SK-N-SH (cell line): ENCODE measurements at regions not wholly inside any gene's neighbourhood (a gene's known extent, or its start where the extent isn't known, plus 50 kb on each side); places are given as distances from the start of the nearest gene placed in this dataset.

Experiments
- CTCF ChIA-PET: fragments of 300-600, 350-600 bp; formaldehyde crosslinking; extraction: SDS; loops from one replicate; lab custom pipeline; 2021; lab: Yijun Ruan, JAX
- POLR2A ChIA-PET: fragments of 350-600 bp; sonication (Branson Sonifier 250); formaldehyde crosslinking; extraction: SDS; loops from one replicate; lab custom pipeline; 2020; ENCODE audit warnings: antibody characterized with exemption, inconsistent platforms; lab: Yijun Ruan, JAX
- DNase-seq: peaks from one replicate; pipeline ENCODE4 v3.0.0; 2012
- H2AFZ ChIP-seq: fragments of 200-600 bp; sonication (generic); 2 replicates; pipeline ENCODE4 v1.8.1; 2016; ENCODE audit warnings: antibody characterized with exemption, mild to moderate bottlenecking, low read depth
- H3F3A ChIP-seq: fragments of 200-600 bp; sonication (generic); replicated peaks from 2 replicates; pipeline ENCODE3; 2016; ENCODE audit warnings: antibody characterized with exemption, mild to moderate bottlenecking; ENCODE audit not compliant: insufficient read depth
- H3K27ac ChIP-seq, 2 experiments: fragments of 200-500 bp in 1 of 2; fragments of 200-600 bp in 1 of 2; sonication (Bioruptor generic) in 1 of 2; sonication (generic), shearing (Covaris generic) in 1 of 2; 2 replicates each; pipeline versions ENCODE4 v1.5.1 to v1.6.1; 2014 to 2016; ENCODE audit warnings: low read depth in 2 of 2, inconsistent platforms in 1 of 2, low read length in 1 of 2, mild to moderate bottlenecking in 1 of 2, mixed read lengths in 1 of 2
- H3K27me3 ChIP-seq: fragments of 200-600 bp; sonication (generic), shearing (Covaris generic); 2 replicates; pipeline ENCODE4 v1.6.1; 2016; ENCODE audit warnings: mixed run types; ENCODE audit not compliant: insufficient read depth
- H3K36me3 ChIP-seq, 2 experiments: fragments of 200-500 bp in 1 of 2; fragments of 200-600 bp in 1 of 2; sonication (Bioruptor generic) in 1 of 2; sonication (generic) in 1 of 2; replicated peaks in 1 of 2; 2 replicates each; pipeline versions ENCODE3 to v1.5.1; 2014 to 2016; ENCODE audit warnings: low read length in 1 of 2, mild to moderate bottlenecking in 1 of 2; ENCODE audit not compliant: insufficient read depth in 2 of 2, control insufficient read depth in 1 of 2
- H3K4me1 ChIP-seq, 2 experiments: fragments of 200-500 bp in 1 of 2; fragments of 200-600 bp in 1 of 2; sonication (Bioruptor generic) in 1 of 2; sonication (generic), shearing (Covaris generic) in 1 of 2; 2 replicates each; pipeline versions ENCODE4 v1.5.1 to v1.6.1; 2014 to 2016; ENCODE audit warnings: low read depth in 1 of 2, low read length in 1 of 2, mixed run types in 1 of 2; ENCODE audit not compliant: insufficient read depth in 2 of 2, control insufficient read depth in 1 of 2
- H3K4me2 ChIP-seq: fragments of 200-600 bp; sonication (generic), shearing (Covaris generic); 2 replicates; pipeline ENCODE4 v1.6.1; 2017; ENCODE audit warnings: mixed run types
- H3K4me3 ChIP-seq, 2 experiments: fragments of 200-500 bp in 1 of 2; fragments of 200-600 bp in 1 of 2; sonication (Bioruptor generic) in 1 of 2; sonication (generic), shearing (Covaris generic) in 1 of 2; 2 replicates each; pipeline versions ENCODE4 v1.5.1 to v1.8.1; 2014 to 2016; ENCODE audit warnings: low read depth in 2 of 2, inconsistent platforms in 1 of 2, low read length in 1 of 2, mild to moderate bottlenecking in 1 of 2, mixed read lengths in 1 of 2, moderate library complexity in 1 of 2
- H3K79me2 ChIP-seq: fragments of 200-600 bp; sonication (generic); 2 replicates; pipeline ENCODE4 v1.8.1; 2017; ENCODE audit warnings: mild to moderate bottlenecking; ENCODE audit not compliant: insufficient read depth
- H3K9ac ChIP-seq: fragments of 200-600 bp; sonication (generic); 2 replicates; pipeline ENCODE4 v1.6.1; 2017; ENCODE audit warnings: mixed run types
- H3K9me2 ChIP-seq: fragments of 200-600 bp; sonication (generic); 2 replicates; pipeline ENCODE4 v1.6.1; 2017; ENCODE audit warnings: mixed run types
- H3K9me3 ChIP-seq: fragments of 200-600 bp; sonication (generic); 2 replicates; pipeline ENCODE4 v1.6.1; 2017; ENCODE audit warnings: mixed run types, mild to moderate bottlenecking, moderate library complexity
- H4K20me1 ChIP-seq: fragments of 200-600 bp; sonication (generic); 2 replicates; pipeline ENCODE4 v1.6.1; 2017; ENCODE audit warnings: mild to moderate bottlenecking, mixed run types; ENCODE audit not compliant: insufficient read depth
- EP300 ChIP-seq, 2 experiments: IDR thresholded peaks; 2 replicates each; pipeline versions ENCODE4 v1.4.0 to v1.6.1; 2012; ENCODE audit warnings: borderline replicate concordance in 1 of 2, low read depth in 1 of 2, low read length in 1 of 2
- EZH2phosphoT487 ChIP-seq: fragments of 200-600 bp; sonication (generic); IDR thresholded peaks from 2 replicates; pipeline ENCODE4 v1.6.1; 2017; ENCODE audit warnings: low read depth, mixed run types, mild to moderate bottlenecking, antibody characterized with exemption, moderate library complexity, borderline replicate concordance
- MXI1 ChIP-seq: IDR thresholded peaks from 2 replicates; pipeline ENCODE4 v1.6.1; 2012; ENCODE audit warnings: mild to moderate bottlenecking, low read depth, low read length, improper control_type of control experiment
- NRF1 ChIP-seq: IDR thresholded peaks from 2 replicates; pipeline ENCODE4 v1.6.1; 2012; ENCODE audit warnings: low read depth, mild to moderate bottlenecking, low read length
- POLR2AphosphoS5 ChIP-seq: IDR thresholded peaks from 2 replicates; pipeline ENCODE4 v1.6.1; 2012; ENCODE audit warnings: low read depth, low read length
- RAD21 ChIP-seq: IDR thresholded peaks from 2 replicates; pipeline ENCODE4 v1.6.1; 2012; ENCODE audit warnings: mild to moderate bottlenecking, low read length
- SIN3A ChIP-seq: IDR thresholded peaks from 2 replicates; pipeline ENCODE4 v1.6.1; 2012; ENCODE audit warnings: low read depth, mild to moderate bottlenecking, low read length, moderate library complexity, borderline replicate concordance
- TCF12 ChIP-seq: IDR thresholded peaks from 2 replicates; pipeline ENCODE4 v1.4.0; 2012
- YY1 ChIP-seq: IDR thresholded peaks from 2 replicates; pipeline ENCODE4 v1.4.0; 2012; ENCODE audit warnings: low read depth, mild to moderate bottlenecking
- ZBTB33 ChIP-seq: IDR thresholded peaks from 2 replicates; pipeline ENCODE4 v1.4.0; 2012; ENCODE audit warnings: low read depth, borderline replicate concordance
- WGBS: methylation state at CpG from one replicate; pipeline ENCODE4 v1.1.6; 2017; ENCODE audit warnings: low lambda C conversion rate; 5-methylcytosine and 5-hydroxymethylcytosine counted together
- TF ChIP-seq, protein P1 (sequence below): fragments of 150-350 bp; IDR thresholded peaks from 2 replicates; pipeline ENCODE4 v1.6.1; 2017; ENCODE audit warnings: antibody characterized with exemption, low read length, low read depth, borderline replicate concordance
- TF ChIP-seq, protein P2 (sequence below): IDR thresholded peaks from 2 replicates; pipeline ENCODE4 v1.6.1; 2012; ENCODE audit warnings: mild to moderate bottlenecking, low read depth, low read length, moderate library complexity
- TF ChIP-seq, protein P3 (sequence below): IDR thresholded peaks from 2 replicates; pipeline ENCODE4 v1.4.0; 2012; ENCODE audit warnings: low read depth
- TF ChIP-seq, protein P4 (sequence below): IDR thresholded peaks from 2 replicates; pipeline ENCODE4; 2012

DNA sequence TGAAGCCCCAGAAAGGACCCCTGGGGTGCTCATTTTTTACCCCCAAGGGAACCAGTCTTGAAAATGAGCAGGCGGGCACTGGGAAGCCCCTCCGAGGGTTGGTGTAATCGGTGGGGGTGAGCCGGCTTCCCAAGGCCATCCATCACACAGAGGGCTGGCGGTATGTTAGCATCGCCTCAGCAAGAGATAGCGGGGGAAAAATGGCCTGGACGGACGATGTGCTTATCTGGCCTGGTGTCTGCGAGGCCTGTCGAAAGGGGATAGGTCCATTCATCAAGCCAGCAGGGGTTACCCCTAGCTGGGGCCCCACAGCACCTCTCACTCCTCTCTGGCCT lies 188.9 kb downstream of the IRF8 start (continued):
- no peak for TF ChIP-seq SIN3A
- TF ChIP-seq, protein P1, sequence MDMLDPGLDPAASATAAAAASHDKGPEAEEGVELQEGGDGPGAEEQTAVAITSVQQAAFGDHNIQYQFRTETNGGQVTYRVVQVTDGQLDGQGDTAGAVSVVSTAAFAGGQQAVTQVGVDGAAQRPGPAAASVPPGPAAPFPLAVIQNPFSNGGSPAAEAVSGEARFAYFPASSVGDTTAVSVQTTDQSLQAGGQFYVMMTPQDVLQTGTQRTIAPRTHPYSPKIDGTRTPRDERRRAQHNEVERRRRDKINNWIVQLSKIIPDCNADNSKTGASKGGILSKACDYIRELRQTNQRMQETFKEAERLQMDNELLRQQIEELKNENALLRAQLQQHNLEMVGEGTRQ, result no peak
- no peak for TF ChIP-seq EP300 (IDR thresholded peaks at IDR 0.05; ENCODE audit: borderline replicate concordance in 1 of 2, low read depth in 1 of 2, low read length in 1 of 2)
- no peak for TF ChIP-seq TCF12
- no peak for TF ChIP-seq ZBTB33
- no peak for TF ChIP-seq YY1
- TF ChIP-seq, protein P2, sequence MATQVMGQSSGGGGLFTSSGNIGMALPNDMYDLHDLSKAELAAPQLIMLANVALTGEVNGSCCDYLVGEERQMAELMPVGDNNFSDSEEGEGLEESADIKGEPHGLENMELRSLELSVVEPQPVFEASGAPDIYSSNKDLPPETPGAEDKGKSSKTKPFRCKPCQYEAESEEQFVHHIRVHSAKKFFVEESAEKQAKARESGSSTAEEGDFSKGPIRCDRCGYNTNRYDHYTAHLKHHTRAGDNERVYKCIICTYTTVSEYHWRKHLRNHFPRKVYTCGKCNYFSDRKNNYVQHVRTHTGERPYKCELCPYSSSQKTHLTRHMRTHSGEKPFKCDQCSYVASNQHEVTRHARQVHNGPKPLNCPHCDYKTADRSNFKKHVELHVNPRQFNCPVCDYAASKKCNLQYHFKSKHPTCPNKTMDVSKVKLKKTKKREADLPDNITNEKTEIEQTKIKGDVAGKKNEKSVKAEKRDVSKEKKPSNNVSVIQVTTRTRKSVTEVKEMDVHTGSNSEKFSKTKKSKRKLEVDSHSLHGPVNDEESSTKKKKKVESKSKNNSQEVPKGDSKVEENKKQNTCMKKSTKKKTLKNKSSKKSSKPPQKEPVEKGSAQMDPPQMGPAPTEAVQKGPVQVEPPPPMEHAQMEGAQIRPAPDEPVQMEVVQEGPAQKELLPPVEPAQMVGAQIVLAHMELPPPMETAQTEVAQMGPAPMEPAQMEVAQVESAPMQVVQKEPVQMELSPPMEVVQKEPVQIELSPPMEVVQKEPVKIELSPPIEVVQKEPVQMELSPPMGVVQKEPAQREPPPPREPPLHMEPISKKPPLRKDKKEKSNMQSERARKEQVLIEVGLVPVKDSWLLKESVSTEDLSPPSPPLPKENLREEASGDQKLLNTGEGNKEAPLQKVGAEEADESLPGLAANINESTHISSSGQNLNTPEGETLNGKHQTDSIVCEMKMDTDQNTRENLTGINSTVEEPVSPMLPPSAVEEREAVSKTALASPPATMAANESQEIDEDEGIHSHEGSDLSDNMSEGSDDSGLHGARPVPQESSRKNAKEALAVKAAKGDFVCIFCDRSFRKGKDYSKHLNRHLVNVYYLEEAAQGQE, result no peak

DNA sequence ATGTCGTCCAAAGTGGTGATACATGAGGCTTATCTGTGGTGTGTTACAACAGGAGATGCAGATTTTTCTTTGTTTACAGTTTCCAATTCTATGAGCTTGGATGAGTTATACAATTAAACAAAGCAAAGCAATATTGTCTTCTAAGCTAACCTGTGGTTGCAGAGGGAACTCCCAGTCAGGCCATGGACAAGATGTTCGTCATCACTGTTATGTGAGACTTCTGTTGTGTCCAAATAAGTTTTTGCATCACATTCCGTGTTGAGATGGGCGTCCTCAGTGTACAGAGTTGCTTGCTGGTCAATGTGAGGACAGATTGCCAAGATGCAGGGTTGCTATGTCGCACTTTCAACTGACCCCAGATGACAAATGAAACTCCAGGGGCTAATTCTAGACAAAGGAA lies 189.3 kb downstream of the IRF8 start:
- WGBS, result 6% methylated on average over 5 of the region's 5 CpGs
- Histone ChIP-seq H3K4me2 (no peak overlapping the region), H2AFZ (no peak overlapping the region), H3K9me3 (no peaks in the 10 kb centered on the region), H4K20me1 (no peaks in the 10 kb centered on the region), H3K36me3 (no peaks in the 10 kb centered on the region), H3K9ac (no peak overlapping the region), H3F3A (no peaks in the 10 kb centered on the region), H3K79me2 (no peaks in the 10 kb centered on the region), H3K4me1 (no peaks in the 10 kb centered on the region), H3K27me3 (peaks cover 74% of the 10 kb centered on the region), H3K4me3 (no peak overlapping the region), H3K9me2 (no peaks in the 10 kb centered on the region), H3K27ac (no peak overlapping the region)
- TF ChIP-seq, protein P1, result no peak
- TF ChIP-seq POLR2AphosphoS5, result no peak
- no peak for TF ChIP-seq RAD21
- TF ChIP-seq, protein P3, sequence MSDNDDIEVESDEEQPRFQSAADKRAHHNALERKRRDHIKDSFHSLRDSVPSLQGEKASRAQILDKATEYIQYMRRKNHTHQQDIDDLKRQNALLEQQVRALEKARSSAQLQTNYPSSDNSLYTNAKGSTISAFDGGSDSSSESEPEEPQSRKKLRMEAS, result no peak
- no peak for TF ChIP-seq MXI1
- no peak for TF ChIP-seq EZH2phosphoT487
- no peak for TF ChIP-seq NRF1
- TF ChIP-seq, protein P4, sequence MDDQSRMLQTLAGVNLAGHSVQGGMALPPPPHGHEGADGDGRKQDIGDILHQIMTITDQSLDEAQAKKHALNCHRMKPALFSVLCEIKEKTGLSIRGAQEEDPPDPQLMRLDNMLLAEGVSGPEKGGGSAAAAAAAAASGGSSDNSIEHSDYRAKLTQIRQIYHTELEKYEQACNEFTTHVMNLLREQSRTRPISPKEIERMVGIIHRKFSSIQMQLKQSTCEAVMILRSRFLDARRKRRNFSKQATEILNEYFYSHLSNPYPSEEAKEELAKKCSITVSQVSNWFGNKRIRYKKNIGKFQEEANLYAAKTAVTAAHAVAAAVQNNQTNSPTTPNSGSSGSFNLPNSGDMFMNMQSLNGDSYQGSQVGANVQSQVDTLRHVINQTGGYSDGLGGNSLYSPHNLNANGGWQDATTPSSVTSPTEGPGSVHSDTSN, result no peak
- CTCF ChIA-PET, result interaction anchor here (1.0 to 1.1 kb wide), 2 partner anchors 430 to 432 kb away, joined by 3 to 4 read pairs; no protein-coding TSS in a partner anchor
- POLR2A ChIA-PET, result no interaction called here
- DNase-seq, result no peak
